T1000 (cell line): ENCODE measurements at regions not wholly inside any gene's neighbourhood (a gene's known extent, or its start where the extent isn't known, plus 50 kb on each side); places are given as distances from the start of the nearest gene placed in this dataset.
"Not testable (repeated sequence)": the region's sequence is repeated elsewhere in the genome, so short reads cannot be mapped to it uniquely, and the experiment has no call there.

Experiments used
- DNase-seq: peaks from one replicate; lab custom pipeline; 2025; ENCODE audit warnings: mixed read lengths; lab: John Stamatoyannopoulos, UW

GRCh38 chr2:14752295-14752694 is 119.8 kb downstream of the LRATD1 start:
- no peak for DNase-seq

- no peak for DNase-seq
Observed at GRCh38 chr2:14756122-14756541, 123.6 kb downstream of the LRATD1 start.

DNA sequence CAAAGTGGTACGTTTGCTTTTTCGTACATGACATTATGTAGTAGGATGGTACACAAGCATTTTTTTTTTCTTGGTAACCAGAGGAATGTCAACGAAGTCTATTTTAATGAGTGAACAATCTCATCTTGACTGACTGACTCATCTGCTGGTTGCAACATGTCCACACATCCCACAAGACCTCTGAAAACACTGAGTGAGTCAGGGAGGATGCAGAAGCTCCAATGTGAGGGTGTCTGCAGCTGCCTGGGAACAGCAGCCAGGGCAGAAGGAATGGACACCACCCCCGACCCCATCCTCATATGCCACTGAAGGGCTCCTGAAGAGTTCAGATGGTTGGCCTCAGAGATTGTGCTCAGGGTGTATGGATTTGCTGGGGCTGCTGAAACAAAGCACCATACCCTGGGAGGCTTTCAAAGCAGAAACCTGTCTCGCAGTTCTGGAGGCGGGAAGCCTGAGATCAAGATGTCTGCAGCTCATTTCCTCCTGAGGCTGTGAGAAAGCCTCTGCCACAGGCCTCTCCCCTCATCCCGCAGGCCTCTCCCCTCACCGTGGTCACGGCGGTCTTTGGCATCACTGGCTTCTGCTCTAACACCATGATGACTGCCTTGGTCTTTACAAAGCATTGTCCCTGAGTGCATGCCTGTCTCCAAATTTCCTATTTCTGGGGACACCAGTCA is 124.6 kb downstream of the LRATD1 start:
- DNase-seq: peak; percentile 48

DNA sequence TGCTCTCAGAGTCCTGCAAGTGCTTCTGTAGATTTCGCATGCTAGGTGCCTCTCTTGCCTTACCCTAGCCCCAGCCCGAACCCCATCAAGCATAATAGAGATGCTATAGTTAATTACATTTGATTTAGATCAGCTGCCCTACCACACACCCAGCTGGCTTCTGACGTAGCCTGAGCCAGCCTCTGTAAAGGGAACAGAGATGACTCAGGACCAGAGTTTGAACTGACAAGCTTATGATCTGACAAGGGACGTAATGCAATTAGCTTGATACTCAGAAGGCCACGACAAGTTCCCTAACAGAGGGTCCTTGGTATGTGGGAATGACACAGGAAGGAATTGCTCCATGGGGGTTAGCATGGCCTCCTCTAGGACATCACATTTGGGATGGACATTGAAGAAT is 126.6 kb downstream of the LRATD1 start:
- no peak for DNase-seq

DNA sequence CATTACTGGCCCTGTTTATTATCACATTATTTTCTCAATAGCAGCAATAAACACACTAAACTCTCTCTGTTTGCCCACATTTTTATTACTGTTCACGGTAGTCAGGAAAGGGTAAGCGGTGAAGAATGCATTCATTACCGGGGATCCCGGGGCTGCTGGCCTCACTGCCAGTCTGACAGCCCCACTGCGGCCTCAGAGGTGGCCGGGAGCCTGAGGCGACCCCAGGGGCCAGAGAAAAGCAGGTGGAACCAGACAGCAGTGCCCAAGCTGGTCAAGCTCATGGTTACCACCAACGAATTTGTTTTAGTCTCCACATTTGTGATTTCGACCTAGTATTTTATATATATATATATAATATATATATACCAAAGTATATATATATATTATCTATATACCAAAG is 127.7 kb downstream of the LRATD1 start:
- DNase-seq: no peak

DNA sequence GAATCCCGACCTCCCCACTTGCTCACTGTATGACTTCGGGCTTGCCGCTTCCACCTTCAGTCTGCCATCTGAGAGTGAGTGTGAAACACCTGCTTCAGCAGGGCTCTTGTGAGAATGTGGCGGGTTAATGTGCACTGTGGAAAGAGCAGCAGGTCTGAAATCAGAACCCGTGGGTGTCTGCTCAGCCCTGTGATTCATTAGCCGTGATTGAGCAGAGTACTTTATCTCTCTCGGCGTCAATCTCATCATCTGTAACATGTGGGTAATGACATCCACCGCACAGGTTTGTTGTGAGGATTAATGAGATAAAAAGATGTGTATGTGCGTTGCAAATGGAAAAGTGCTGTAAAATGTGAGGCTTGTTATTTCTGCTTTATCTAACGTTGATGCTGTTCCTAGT is 128.6 kb downstream of the LRATD1 start:
- no peak for DNase-seq

DNA sequence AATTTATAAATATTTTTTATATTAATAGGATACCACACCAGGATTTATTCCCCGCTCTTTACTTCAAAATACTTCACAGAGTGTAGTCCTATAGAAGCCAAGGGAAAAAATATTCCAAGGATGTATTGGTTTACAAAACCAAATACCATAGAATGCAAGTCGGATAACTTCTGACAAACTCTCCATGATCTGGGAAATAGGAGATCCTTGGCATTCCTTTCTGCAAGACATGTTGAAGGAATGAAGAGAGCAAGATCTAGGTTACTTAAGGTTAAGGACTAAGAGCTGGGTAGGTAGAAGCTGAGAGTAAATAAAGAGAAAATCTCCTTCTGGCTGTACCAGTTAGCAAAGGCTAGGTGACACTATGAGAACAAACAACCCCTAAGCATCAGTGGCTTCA is 141.2 kb downstream of the LRATD1 start:
- DNase-seq: no peak

GRCh38 chr2:14774436-14774968 is 142.0 kb downstream of the LRATD1 start:
- no peak for DNase-seq

- DNase-seq: no peak
Observed at GRCh38 chr2:14776216-14776615, 143.7 kb downstream of the LRATD1 start.

DNA sequence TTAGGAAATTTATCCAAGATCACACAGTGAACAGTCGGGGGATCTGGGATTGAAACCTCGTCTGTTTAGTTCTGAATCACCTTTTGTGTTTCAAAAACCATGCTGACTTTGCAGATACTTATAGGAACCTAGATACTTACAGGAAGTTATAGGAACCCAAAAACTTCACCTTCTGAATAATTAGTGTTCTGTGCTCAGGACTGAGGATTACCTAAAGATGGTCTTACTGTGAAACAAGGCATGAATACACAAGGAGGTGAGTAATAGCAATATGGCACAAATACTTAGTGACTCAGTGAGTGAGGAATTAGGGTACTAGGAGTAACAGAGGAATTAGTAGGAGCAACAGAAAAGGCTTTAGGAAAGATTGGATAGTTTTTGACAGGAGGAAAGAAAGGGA is 145.5 kb downstream of the LRATD1 start:
- no peak for DNase-seq

DNA sequence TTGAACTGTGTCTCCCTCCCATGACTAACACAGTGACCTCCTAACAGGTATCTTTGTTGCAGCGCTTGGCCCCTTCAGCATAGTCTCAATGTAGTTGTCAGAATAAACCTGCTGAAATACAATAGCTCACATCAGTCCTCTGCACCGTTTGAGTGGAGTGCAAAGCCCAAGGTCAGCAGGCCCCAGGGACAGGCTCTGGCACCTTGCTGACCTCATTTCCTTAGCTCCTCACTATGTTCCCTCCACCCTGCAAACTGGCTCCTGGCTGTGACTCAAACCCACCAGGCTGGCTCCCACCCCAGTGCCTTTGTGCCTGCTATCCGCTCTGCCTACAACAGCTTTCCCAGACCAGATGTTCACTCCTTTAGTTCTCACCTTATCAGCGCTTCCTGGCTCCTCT is 146.7 kb downstream of the LRATD1 start:
- no peak for DNase-seq

DNA sequence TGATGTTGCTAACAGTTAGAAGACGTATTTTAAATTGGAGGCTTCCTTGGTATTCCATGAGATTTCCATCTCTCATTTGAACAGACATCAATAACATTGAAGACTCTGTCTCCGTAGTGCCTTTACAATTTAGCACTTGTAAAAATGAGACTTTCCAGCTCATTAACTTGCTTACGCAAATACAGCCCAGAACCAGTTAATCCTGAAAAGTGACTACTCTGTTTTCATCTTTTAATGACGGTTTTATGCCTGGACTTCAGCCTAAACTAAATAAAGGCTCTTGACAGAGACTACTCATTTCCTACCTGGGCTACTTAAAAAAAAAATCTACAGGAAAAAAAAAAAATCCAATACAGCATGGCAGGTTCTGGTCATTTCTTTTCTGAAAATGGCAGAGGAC is 148.6 kb downstream of the LRATD1 start:
- DNase-seq: no peak

- DNase-seq: not testable (repeated sequence)
Observed at GRCh38 chr2:14788814-14789213, 156.3 kb downstream of the LRATD1 start.

GRCh38 chr2:14790041-14790640 is 157.6 kb downstream of the LRATD1 start:
- DNase-seq: no peak

DNA sequence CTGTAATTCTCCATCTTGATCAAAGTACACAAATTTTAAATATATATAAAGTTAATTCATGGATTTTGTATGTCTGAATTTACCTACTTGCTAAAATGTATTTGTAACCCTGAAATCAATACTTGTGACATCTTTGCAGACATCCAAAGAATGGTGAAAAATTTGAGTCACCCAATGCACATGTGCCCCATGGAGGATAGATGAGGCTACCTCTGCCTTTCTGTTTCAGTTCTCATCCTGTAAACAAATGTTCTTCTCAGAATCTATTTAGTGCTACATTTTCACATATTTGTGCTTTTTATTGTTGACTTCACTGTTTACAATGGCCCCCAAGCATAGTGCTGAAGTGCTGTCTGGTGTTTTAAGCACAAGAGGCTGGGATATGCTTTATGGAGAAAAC is 171.5 kb downstream of the LRATD1 start:
- no peak for DNase-seq

DNA sequence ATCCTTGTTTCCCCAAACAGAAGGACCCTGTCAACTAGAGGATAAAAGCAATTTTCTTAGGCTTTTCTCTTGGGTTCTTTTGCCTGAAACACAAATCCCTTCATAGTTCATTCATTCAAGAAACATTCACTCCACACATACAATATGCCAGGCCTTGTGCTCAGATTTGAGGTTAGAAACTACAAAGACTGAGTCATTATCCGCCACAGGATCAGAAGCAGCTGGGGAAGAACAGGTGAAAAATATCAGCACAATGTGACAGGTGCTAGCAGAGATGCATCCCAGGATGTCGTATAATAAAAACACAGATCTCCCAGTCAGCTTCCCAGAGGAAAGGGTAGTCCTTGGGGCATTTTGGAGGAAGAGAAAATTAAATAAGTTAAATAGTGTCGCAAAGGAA is 172.4 kb downstream of the LRATD1 start:
- no peak for DNase-seq

DNA sequence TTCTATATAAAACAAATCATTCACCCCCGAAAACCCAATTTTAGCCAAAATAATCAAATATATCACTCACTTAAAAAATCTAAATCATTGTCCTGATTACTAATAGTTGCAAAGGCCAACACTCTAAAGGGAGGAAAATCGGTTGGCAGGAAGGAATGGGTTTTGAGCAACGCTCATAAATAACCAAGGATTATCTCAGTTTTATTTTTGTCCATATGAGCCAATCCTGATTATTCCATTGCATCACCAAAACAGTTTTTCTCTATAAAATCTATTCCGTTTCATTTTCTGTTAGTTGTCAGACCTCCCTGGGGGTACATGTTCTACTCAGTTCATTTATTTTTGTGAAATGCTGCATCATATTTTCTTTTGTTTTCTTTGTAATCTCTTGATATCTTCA is 174.1 kb downstream of the LRATD1 start:
- no peak for DNase-seq

DNA sequence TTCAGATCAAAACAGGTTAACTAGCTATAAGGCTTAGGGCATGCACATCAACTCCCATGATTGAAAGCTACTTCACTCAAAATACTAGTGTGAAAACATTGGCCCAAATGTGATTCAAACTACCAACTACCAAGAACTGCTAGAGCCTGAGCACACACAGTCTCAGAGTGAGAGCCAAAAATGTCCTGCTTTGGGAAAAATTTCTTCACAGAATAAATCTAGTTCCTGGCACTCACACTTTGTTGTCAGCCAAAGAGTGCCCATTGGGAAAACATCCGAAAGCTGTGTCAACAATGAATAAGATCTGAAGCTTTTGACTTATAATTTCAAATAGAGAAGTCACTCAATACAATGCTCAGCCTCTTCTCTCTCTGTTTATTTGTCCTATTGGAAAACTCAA is 182.7 kb downstream of the LRATD1 start:
- no peak for DNase-seq

- no peak for DNase-seq
Observed at GRCh38 chr2:14816069-14817060, 183.8 kb downstream of the LRATD1 start.

DNA sequence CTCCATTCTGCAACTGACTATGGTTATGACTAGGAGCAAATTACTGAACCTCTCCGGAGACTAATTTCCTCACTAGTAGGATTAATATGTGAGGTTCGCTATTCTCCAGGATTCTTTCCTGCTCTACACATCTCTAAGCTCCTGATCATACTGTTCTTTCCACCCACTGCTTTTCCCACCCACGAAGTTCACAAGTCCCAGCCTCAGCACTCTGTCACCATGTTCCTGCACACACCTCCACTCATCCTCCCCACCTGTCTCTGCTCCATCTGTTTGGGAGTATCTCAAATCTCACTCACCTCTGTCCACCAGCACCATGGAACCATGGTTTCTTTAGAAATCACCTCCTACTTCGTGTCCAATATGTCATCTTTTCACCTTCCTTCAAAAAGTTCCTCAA is 185.3 kb downstream of the LRATD1 start:
- DNase-seq: no peak

- no peak for DNase-seq
Observed at GRCh38 chr2:14826518-14826917, 194.0 kb downstream of the LRATD1 start.

DNA sequence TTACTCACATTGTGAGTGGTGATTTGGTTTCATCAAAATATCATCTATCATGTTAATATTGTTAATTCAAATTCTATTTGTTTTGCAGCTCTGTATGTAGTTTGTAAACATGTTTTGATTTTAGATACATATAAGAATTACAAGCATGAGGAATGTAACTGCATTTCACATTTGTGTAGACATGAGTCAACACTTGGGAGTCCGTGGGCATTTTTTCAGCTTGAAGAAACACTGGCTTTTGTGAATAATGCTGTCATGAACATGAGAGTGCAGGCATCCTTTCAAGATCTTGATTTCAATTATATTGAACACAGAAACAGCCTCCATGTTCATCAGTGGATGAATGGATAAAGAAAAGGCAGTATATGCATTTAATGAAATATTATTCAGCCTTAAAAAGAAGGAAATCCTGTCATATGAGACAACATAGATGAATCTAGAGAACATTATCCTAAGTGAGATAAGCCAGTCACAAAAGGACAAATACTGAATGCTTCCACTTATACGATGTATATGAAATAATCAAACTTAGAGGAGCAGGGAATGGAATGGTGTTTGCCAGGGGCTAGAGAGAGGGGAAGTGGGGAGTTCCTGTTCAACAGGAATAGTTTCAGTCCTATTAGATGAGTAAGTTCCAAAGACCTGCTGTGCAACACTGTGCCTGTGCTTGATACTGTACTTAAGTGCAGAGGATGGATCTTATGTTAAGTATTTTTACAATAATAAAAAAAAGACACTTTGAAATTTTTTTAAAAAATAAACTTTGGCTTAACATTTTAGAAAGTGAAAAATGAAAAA is 194.9 kb downstream of the LRATD1 start:
- DNase-seq: no peak
